Skin epidermis (tissue), 12 donors: ENCODE measurements at regions not wholly inside any gene's neighbourhood (a gene's known extent, or its start where the extent isn't known, plus 50 kb on each side); places are given as distances from the start of the nearest gene placed in this dataset.

Experiments used
- H3K27ac ChIP-seq, 21 experiments: fragments of 200-600 bp; sonication (generic) in 11 of 21; one replicate each; pipeline ENCODE4 v1.5.0; 2020; ENCODE audit warnings: mild to moderate bottlenecking in 3 of 21, inconsistent platforms in 2 of 21, moderate library complexity in 2 of 21
- H3K4me3 ChIP-seq, 7 experiments: fragments of 200-600 bp; sonication (generic) in 2 of 7; one replicate each; pipeline ENCODE4 v1.5.0; 2020; ENCODE audit warnings: inconsistent platforms in 2 of 7, mild to moderate bottlenecking in 2 of 7, moderate library complexity in 1 of 7

DNA sequence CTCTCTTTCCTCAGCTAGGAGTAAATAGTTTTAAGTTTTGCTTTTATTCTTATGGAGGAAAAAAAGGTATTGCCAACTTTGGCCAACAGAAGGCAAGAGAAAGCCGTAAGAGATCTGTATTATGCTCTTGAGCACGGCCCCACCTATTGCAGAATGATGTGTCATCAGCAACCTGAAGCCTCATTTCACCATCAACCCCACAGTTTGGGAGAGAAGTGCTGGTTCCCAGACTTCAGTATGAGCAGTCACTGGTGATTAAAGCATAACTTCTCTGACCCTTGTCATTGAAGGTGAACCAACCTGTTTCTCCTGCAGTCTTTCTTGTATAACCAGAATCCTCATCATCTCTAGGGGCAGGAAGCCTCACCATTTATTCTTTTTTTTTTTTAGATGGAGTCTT lies 100.2 kb downstream of the SIPA1L2 start:
- Histone ChIP-seq H3K4me3 (no peak overlapping the region), H3K27ac (peak overlapping the region in 2 of 21 experiments; percentile 48 to 49)

DNA sequence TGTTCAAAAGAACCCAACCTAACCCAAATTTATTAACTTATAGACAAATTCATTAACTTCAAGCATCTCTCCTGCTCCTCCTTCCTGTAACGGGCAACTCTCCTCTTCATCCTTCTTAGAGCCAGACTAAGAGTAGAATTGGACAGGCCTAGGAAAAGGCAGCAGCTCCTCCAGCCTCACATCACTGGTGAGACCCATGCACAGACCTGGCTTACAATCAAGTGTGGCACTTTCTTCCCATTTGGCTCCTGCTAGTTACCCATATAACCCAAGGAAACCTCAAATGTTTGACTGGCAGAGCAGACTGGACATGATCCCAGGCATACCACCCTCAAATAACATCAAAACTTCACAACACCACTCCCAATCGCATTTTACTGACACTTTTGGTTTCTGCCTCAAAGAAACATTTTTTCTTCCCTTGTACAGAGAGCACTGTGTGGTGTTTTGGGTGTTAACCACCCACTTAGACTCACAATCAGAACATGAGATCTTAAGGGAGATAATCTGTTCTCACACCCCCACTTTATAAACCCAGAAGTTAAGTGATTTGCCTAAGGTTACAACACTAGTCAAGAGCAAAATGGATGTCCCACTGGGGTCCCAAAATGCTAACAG lies 101.4 kb downstream of the SIPA1L2 start:
- H3K27ac ChIP-seq = peak overlapping the region in 2 of 21 experiments; percentile 19 to 48

GRCh38 chr1:232524056-232524455 lies 105.9 kb downstream of the SIPA1L2 start:
- no peak overlapping the region for H3K4me3 ChIP-seq

More for the DNA sequence above, 101.4 kb downstream of the SIPA1L2 start:
- H3K4me3 ChIP-seq = no peak overlapping the region

DNA sequence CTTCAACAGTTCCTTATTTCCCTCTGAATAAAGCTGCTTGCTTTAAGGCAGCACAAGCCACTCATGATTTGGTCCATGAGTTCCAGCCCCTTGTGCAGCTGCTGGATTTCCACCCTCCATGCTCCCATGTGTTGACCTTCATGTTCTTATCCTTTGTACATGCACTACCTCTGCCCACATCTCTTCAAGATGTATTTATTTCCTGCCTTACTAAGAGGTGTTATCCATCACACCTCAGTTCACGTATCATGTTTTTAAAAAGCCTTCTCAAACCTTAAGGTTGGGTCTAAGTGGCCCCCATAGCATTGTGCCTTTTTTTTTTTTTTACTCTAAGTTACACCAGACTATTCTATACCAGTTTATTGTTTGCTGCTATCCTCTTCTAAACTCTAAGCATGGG lies 107.7 kb downstream of the SIPA1L2 start:
- Histone ChIP-seq H3K27ac (no peak overlapping the region), H3K4me3 (no peak overlapping the region)

More at GRCh38 chr1:232524056-232524455, 105.9 kb downstream of the SIPA1L2 start:
- H3K27ac ChIP-seq = no peak overlapping the region

GRCh38 chr1:232521660-232522059 lies 108.3 kb downstream of the SIPA1L2 start:
- H3K4me3 ChIP-seq = no peak overlapping the region
- H3K27ac ChIP-seq = no peak overlapping the region

DNA sequence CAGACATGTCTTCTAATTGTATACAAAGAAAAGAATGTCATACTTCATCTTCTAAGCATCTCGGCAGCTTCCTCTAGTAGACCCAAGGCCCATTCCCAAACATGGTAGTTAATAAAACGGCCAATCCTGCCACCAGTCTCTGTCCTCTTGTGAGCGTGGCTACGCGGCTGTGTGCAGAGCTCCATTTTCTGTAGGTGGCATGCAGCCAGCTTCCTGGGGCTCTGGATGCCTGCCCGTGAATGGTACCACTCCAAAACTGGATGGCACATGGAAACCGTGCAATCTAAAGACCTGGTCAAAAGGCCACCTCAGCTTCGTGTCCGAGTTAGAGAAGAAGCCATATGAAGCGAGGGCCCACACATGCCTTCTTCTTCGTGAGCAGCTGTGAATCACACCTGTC lies 110.7 kb downstream of the SIPA1L2 start:
- Histone ChIP-seq H3K4me3 (no peak overlapping the region), H3K27ac (no peak overlapping the region)

GRCh38 chr1:232518349-232518748 lies 111.6 kb downstream of the SIPA1L2 start:
- Histone ChIP-seq H3K4me3 (no peak overlapping the region), H3K27ac (no peak overlapping the region)

GRCh38 chr1:232517204-232517603 lies 112.7 kb downstream of the SIPA1L2 start:
- H3K27ac ChIP-seq = no peak overlapping the region
- H3K4me3 ChIP-seq = no peak overlapping the region

GRCh38 chr1:232515706-232516105 lies 114.2 kb downstream of the SIPA1L2 start:
- no peak overlapping the region for H3K4me3 ChIP-seq
- H3K27ac ChIP-seq = no peak overlapping the region

- Histone ChIP-seq H3K27ac (no peak overlapping the region), H3K4me3 (no peak overlapping the region)
These were observed 117.2 kb downstream of the SIPA1L2 start for GRCh38 chr1:232512712-232513111.

DNA sequence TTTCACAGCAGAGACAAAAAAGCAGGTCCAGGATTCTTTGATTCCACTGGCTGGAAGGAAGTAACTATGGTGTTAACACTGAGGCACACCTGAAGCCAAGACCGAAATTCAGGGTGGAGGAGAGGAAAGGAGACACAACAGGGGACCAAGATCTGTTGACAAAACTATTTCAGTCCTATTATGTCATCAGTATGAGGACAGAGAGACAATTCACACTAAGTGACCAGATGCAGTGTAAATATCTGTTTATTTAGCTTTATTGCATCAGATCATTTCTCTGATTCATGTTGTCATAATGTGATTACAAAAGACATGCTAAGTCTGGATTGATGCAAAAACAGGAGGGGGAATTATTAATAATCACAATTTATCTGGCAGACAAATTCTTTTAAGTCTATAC lies 118.8 kb downstream of the SIPA1L2 start:
- no peak overlapping the region for H3K4me3 ChIP-seq
- H3K27ac ChIP-seq = no peak overlapping the region

DNA sequence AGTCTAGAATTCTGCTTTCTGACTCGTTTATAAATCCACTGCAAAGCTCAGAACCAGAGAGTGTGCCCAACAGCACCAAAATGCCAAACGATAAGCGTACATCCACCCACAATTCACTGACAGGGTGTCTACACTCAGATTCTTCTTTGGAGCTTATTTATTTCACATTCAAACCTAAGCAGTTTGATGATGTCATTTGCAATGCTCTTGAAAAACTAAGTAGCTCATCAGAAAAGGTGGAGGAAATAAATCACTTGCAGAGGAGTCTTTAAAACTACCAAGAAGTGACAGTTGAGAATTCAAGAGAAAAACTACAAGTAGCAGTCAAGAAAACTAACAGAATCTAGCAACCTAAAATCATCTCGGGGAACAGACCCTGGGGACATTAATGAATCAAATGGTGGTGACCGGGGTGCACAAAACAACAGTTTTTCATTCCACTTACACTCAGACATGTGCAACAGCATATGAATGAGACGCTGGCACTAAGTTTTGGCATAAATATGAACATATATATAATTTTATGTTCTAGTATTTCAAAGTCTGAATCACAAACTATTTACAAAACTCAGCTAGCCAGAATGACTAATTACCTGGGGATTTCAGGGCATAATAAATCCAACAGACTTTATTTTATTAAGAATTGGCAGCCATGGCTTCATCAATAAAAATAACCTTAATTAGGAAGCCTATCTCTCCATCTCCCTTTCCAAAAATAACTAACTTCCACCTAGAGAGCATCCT lies 119.4 kb downstream of the SIPA1L2 start:
- Histone ChIP-seq H3K4me3 (no peak overlapping the region), H3K27ac (no peak overlapping the region)

DNA sequence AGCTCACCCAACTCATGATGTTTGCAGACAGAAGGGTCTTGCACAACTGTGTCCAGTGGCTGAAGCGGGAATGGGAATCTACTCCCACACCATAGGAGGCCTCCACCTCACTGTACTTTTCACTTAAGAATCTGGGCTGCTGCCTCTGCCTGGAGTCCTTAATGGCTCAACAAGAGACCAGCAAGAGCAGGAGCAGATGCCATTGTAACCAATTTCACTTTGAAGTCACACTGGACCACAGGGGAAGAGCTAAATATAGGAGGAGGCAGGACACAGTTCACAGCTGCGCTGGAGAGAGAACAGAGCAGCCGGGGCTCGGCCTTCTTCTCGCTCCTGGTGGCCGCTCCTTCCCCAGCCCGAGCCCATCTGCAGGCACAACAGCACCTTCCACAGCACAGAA lies 120.4 kb downstream of the SIPA1L2 start:
- Histone ChIP-seq H3K4me3 (no peak overlapping the region), H3K27ac (no peak overlapping the region)

DNA sequence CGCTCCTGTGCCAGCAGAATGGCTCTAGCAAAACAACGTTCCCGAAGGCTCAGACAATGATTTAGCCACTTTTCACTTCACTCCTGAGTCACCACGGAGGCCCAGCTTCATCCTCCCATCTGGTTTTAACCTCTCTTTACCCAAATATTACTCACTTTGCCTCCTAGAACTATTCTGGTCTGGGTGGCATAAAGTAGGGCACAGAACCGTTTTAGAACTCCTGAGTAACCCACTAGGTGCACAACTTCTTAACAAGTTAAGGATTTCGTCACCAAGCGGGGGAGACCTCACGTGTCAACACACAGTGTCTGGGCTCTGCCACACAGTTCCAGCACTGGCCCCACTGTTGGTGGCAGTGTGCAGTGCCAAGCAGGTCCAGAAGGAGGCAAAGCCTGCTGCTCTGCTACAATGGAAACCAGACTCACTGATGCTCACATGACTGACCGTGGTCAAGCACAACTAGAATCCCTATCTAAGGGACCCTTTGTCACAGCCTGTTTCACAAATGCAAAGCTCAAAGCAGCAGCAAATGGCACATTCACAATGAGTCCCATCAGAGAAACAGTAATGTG lies 121.7 kb downstream of the SIPA1L2 start:
- H3K27ac ChIP-seq = no peak overlapping the region

GRCh38 chr1:232507571-232507970 lies 122.4 kb downstream of the SIPA1L2 start:
- no peak overlapping the region for H3K4me3 ChIP-seq
- no peak overlapping the region for H3K27ac ChIP-seq

More for the DNA sequence above, 121.7 kb downstream of the SIPA1L2 start:
- H3K4me3 ChIP-seq = no peak overlapping the region

DNA sequence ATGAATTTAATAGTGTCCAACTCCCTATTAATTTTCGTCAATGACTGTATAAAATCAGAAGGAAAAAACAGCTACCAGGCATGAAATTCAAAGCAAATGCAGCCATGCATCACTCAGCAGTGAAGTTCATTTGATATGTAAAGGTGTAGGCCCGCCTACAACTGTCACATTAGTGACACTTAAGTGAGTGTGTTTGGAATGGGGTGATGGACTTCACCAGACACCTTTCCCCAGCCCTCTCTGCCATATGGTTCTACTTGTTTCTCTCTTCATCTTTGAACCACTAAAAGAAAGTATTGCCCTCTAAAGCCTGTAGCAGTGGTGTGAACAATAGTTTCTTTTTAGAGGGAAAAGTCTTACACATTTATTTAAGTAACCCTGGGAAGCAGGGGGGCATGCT lies 124.0 kb downstream of the SIPA1L2 start:
- Histone ChIP-seq H3K4me3 (no peak overlapping the region), H3K27ac (no peak overlapping the region)

- H3K4me3 ChIP-seq = no peak overlapping the region
- no peak overlapping the region for H3K27ac ChIP-seq
These were observed 125.3 kb downstream of the SIPA1L2 start for GRCh38 chr1:232504651-232505050.

DNA sequence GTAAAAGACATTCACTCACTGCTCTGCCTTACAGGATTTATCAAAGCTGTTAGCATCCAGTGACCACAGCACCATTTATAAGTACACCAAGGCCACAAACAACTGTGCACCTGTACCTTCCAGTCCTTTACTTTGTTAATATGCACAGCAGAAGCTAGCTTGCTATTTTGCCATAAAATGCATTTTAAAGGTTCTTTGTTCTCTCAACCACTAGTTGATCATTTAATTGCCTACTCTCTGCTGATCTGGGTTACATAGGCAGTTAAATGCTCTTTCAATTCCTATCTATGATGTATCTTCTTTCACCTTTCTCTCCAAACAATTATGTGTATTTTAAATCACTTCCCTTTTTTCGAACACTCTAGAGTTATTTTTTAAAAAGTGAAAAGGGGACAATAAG lies 126.4 kb downstream of the SIPA1L2 start:
- H3K4me3 ChIP-seq = no peak overlapping the region

DNA sequence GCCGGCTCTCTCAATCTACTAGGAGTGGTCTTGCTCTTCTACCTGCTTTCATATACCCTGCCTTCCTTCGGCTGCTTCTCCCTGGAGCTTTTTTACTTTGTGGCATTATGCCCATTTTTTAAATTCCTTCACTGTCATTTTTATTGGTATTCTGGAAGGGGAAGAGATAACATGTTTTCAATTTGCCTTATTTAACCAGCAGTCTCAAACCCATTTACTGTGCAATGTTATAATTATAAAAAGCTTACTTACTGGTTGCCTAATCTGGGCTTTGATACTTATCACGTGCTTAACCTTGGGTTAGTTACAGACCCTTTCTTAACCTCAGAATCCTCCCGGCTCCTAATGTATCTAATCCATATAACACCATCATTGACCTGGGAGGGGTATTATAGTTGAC lies 128.1 kb downstream of the SIPA1L2 start:
- Histone ChIP-seq H3K27ac (no peak overlapping the region), H3K4me3 (no peak overlapping the region)

More for the DNA sequence above, 126.4 kb downstream of the SIPA1L2 start:
- H3K27ac ChIP-seq = no peak overlapping the region

DNA sequence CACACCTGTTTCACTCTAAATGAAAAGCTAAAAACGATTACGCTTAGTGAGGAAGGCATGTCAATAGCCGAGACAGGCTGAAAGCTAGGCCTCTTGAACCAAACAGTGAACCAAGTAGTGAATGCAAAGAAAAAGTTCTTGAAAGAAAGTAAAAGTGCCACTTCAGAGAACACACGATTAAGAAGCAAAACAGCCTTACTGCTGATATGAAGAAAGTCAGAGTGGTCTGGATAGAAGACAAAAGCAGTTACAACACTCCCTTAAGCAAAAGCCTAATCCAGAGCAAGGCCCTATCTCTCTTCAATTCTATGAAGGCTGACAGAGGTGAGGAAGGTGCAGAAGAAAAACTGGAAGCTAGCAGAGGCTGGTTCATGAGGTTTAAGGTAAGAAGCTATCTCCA lies 130.7 kb downstream of the SIPA1L2 start:
- Histone ChIP-seq H3K4me3 (no peak overlapping the region), H3K27ac (no peak overlapping the region)

- Histone ChIP-seq H3K27ac (no peak overlapping the region), H3K4me3 (no peak overlapping the region)
These were observed 136.1 kb downstream of the SIPA1L2 start for GRCh38 chr1:232493869-232494268.
